ENCODE measurements at regions not wholly inside any gene's neighbourhood (a gene's known extent, or its start where the extent isn't known, plus 50 kb on each side); places are given as distances from the start of the nearest gene placed in this dataset.

GRCh38 chr9:120264528-120264927 is 315.4 kb downstream of the CDK5RAP2 start:
- Histone ChIP-seq H3K9ac (ENCODE audit: low read length) (no peak overlapping the region), H2BK15ac (ENCODE audit: low read depth, poor library complexity, severe bottlenecking) (no peak overlapping the region), H3K79me1 (replicated peaks; ENCODE audit: low read length, poor library complexity, severe bottlenecking) (no peaks in the 10 kb centered on the region), H3K4ac (ENCODE audit: low read depth in 1 of 2, low read length in 2 of 2) (no peak overlapping the region), H3K14ac (ENCODE audit: low read length in 2 of 2) (peak overlapping the region in 1 of 2 experiments; percentile 27), H2AK5ac (ENCODE audit: low read length, severe bottlenecking) (no peak overlapping the region), H3K4me2 (ENCODE audit: low read length, poor library complexity, severe bottlenecking) (no peak overlapping the region), H2BK12ac (ENCODE audit: low read length in 2 of 2) (no peak overlapping the region), H2BK120ac (ENCODE audit: low read depth, low read length) (no peak overlapping the region), H3K9me3 (ENCODE audit: control insufficient read depth, low read length) (no peaks in the 10 kb centered on the region), H3K36me3 (ENCODE audit: control insufficient read depth in 1 of 2, insufficient read depth in 2 of 2, low read depth in 1 of 2, low read length in 2 of 2) (no peaks in the 10 kb centered on the region), H3K4me3 (ENCODE audit: insufficient read depth in 1 of 2, low read depth in 1 of 2, low read length in 2 of 2) (no peak overlapping the region), H2BK5ac (ENCODE audit: low read depth, low read length, poor library complexity, severe bottlenecking) (no peak overlapping the region), H3K4me1 (ENCODE audit: control insufficient read depth, insufficient read depth, low read depth, low read length) (no peaks in the 10 kb centered on the region), H3K18ac (ENCODE audit: low read depth in 1 of 2, low read length in 2 of 2) (no peak overlapping the region), H2AFZ (ENCODE audit: low read depth, low read length) (no peak overlapping the region), H3K27me3 (ENCODE audit: control insufficient read depth in 1 of 2, insufficient read depth in 1 of 2, low read length in 2 of 2) (peaks cover 0 to 10% of the 10 kb centered on the region in 2 experiments), H4K91ac (ENCODE audit: low read length) (no peak overlapping the region), H3K27ac (ENCODE audit: low read length, poor library complexity, severe bottlenecking) (no peak overlapping the region), H4K8ac (ENCODE audit: low read length) (no peak overlapping the region), H3K23ac (ENCODE audit: low read length in 2 of 2) (no peak overlapping the region)
- DNase-seq: no peak

GRCh38 chr9:120263836-120264235 is 316.1 kb downstream of the CDK5RAP2 start:
- H3K23ac ChIP-seq (ENCODE audit: low read length in 2 of 2): no peak overlapping the region
- no peak overlapping the region for H4K91ac ChIP-seq (ENCODE audit: low read length)
- no peak overlapping the region for H3K4ac ChIP-seq (ENCODE audit: low read depth in 1 of 2, low read length in 2 of 2)
- WGBS: 69% methylated on average over 4 of the region's 4 CpGs
- H3K27me3 ChIP-seq (ENCODE audit: control insufficient read depth in 1 of 2, insufficient read depth in 1 of 2, low read length in 2 of 2): peaks cover 0 to 17% of the 10 kb centered on the region in 2 experiments
- H2AK5ac ChIP-seq (ENCODE audit: low read length, severe bottlenecking): no peak overlapping the region
- H3K36me3 ChIP-seq (ENCODE audit: control insufficient read depth in 1 of 2, insufficient read depth in 2 of 2, low read depth in 1 of 2, low read length in 2 of 2): no peaks in the 10 kb centered on the region
- no peak overlapping the region for H3K9ac ChIP-seq (ENCODE audit: low read length)
- no peak overlapping the region for H2BK5ac ChIP-seq (ENCODE audit: low read depth, low read length, poor library complexity, severe bottlenecking)
- H3K18ac ChIP-seq (ENCODE audit: low read depth in 1 of 2, low read length in 2 of 2): no peak overlapping the region
- H3K4me1 ChIP-seq (ENCODE audit: control insufficient read depth, insufficient read depth, low read depth, low read length): no peaks in the 10 kb centered on the region
- no peak overlapping the region for H3K4me2 ChIP-seq (ENCODE audit: low read length, poor library complexity, severe bottlenecking)
- H2BK120ac ChIP-seq (ENCODE audit: low read depth, low read length): no peak overlapping the region
- H2BK12ac ChIP-seq (ENCODE audit: low read length in 2 of 2): no peak overlapping the region
- no peak overlapping the region for H3K4me3 ChIP-seq (ENCODE audit: insufficient read depth in 1 of 2, low read depth in 1 of 2, low read length in 2 of 2)
- H4K8ac ChIP-seq (ENCODE audit: low read length): no peak overlapping the region
- no peaks in the 10 kb centered on the region for H3K79me1 ChIP-seq (replicated peaks; ENCODE audit: low read length, poor library complexity, severe bottlenecking)
- H3K9me3 ChIP-seq (ENCODE audit: control insufficient read depth, low read length): no peaks in the 10 kb centered on the region
- no peak for DNase-seq
- H3K27ac ChIP-seq (ENCODE audit: low read length, poor library complexity, severe bottlenecking): no peak overlapping the region
- H2BK15ac ChIP-seq (ENCODE audit: low read depth, poor library complexity, severe bottlenecking): no peak overlapping the region
- no peak overlapping the region for H3K14ac ChIP-seq (ENCODE audit: low read length in 2 of 2)
- no peak overlapping the region for H2AFZ ChIP-seq (ENCODE audit: low read depth, low read length)

GRCh38 chr9:120261419-120261818 is 318.5 kb downstream of the CDK5RAP2 start:
- Histone ChIP-seq H2BK120ac (ENCODE audit: low read depth, low read length) (no peak overlapping the region), H3K9me3 (ENCODE audit: control insufficient read depth, low read length) (no peaks in the 10 kb centered on the region), H2AK5ac (ENCODE audit: low read length, severe bottlenecking) (no peak overlapping the region), H2BK15ac (ENCODE audit: low read depth, poor library complexity, severe bottlenecking) (no peak overlapping the region), H3K4me1 (ENCODE audit: control insufficient read depth, insufficient read depth, low read depth, low read length) (no peaks in the 10 kb centered on the region), H3K4me2 (ENCODE audit: low read length, poor library complexity, severe bottlenecking) (no peak overlapping the region), H3K18ac (ENCODE audit: low read depth in 1 of 2, low read length in 2 of 2) (no peak overlapping the region), H3K4ac (ENCODE audit: low read depth in 1 of 2, low read length in 2 of 2) (no peak overlapping the region), H2AFZ (ENCODE audit: low read depth, low read length) (no peak overlapping the region), H3K27ac (ENCODE audit: low read length, poor library complexity, severe bottlenecking) (no peak overlapping the region), H3K9ac (ENCODE audit: low read length) (no peak overlapping the region), H4K91ac (ENCODE audit: low read length) (no peak overlapping the region), H2BK5ac (ENCODE audit: low read depth, low read length, poor library complexity, severe bottlenecking) (no peak overlapping the region), H3K27me3 (ENCODE audit: control insufficient read depth in 1 of 2, insufficient read depth in 1 of 2, low read length in 2 of 2) (peaks cover 0 to 25% of the 10 kb centered on the region in 2 experiments), H2BK12ac (ENCODE audit: low read length in 2 of 2) (no peak overlapping the region), H3K14ac (ENCODE audit: low read length in 2 of 2) (no peak overlapping the region), H3K23ac (ENCODE audit: low read length in 2 of 2) (no peak overlapping the region), H4K8ac (ENCODE audit: low read length) (no peak overlapping the region), H3K4me3 (ENCODE audit: insufficient read depth in 1 of 2, low read depth in 1 of 2, low read length in 2 of 2) (no peak overlapping the region), H3K79me1 (replicated peaks; ENCODE audit: low read length, poor library complexity, severe bottlenecking) (no peaks in the 10 kb centered on the region), H3K36me3 (ENCODE audit: control insufficient read depth in 1 of 2, insufficient read depth in 2 of 2, low read depth in 1 of 2, low read length in 2 of 2) (no peaks in the 10 kb centered on the region)
- DNase-seq: no peak
- 76% methylated on average over 3 of the region's 6 CpGs for WGBS

GRCh38 chr9:120259100-120259499 is 320.9 kb downstream of the CDK5RAP2 start:
- H3K4me2 ChIP-seq (ENCODE audit: low read length, poor library complexity, severe bottlenecking): no peak overlapping the region
- no peaks in the 10 kb centered on the region for H3K9me3 ChIP-seq (ENCODE audit: control insufficient read depth, low read length)
- no peak overlapping the region for H2AFZ ChIP-seq (ENCODE audit: low read depth, low read length)
- H2BK15ac ChIP-seq (ENCODE audit: low read depth, poor library complexity, severe bottlenecking): no peak overlapping the region
- H3K18ac ChIP-seq (ENCODE audit: low read depth in 1 of 2, low read length in 2 of 2): no peak overlapping the region
- H3K4me1 ChIP-seq (ENCODE audit: control insufficient read depth, insufficient read depth, low read depth, low read length): no peaks in the 10 kb centered on the region
- peaks cover 0 to 31% of the 10 kb centered on the region in 2 experiments for H3K27me3 ChIP-seq (ENCODE audit: control insufficient read depth in 1 of 2, insufficient read depth in 1 of 2, low read length in 2 of 2)
- WGBS: 60% methylated on average over 1 of the region's 1 CpG
- H2AK5ac ChIP-seq (ENCODE audit: low read length, severe bottlenecking): no peak overlapping the region
- H2BK12ac ChIP-seq (ENCODE audit: low read length in 2 of 2): no peak overlapping the region
- no peak overlapping the region for H3K27ac ChIP-seq (ENCODE audit: low read length, poor library complexity, severe bottlenecking)
- no peak for DNase-seq
- no peak overlapping the region for H4K91ac ChIP-seq (ENCODE audit: low read length)
- no peaks in the 10 kb centered on the region for H3K79me1 ChIP-seq (replicated peaks; ENCODE audit: low read length, poor library complexity, severe bottlenecking)
- no peak overlapping the region for H2BK120ac ChIP-seq (ENCODE audit: low read depth, low read length)
- no peak overlapping the region for H3K9ac ChIP-seq (ENCODE audit: low read length)
- no peak overlapping the region for H3K4me3 ChIP-seq (ENCODE audit: insufficient read depth in 1 of 2, low read depth in 1 of 2, low read length in 2 of 2)
- H3K36me3 ChIP-seq (ENCODE audit: control insufficient read depth in 1 of 2, insufficient read depth in 2 of 2, low read depth in 1 of 2, low read length in 2 of 2): no peaks in the 10 kb centered on the region
- no peak overlapping the region for H4K8ac ChIP-seq (ENCODE audit: low read length)
- H3K14ac ChIP-seq (ENCODE audit: low read length in 2 of 2): no peak overlapping the region
- H2BK5ac ChIP-seq (ENCODE audit: low read depth, low read length, poor library complexity, severe bottlenecking): no peak overlapping the region
- no peak overlapping the region for H3K4ac ChIP-seq (ENCODE audit: low read depth in 1 of 2, low read length in 2 of 2)
- H3K23ac ChIP-seq (ENCODE audit: low read length in 2 of 2): no peak overlapping the region

Measured in mesenchymal stem cell (in vitro differentiated cells and primary cell).